ENCODE measurements at regions not wholly inside any gene's neighbourhood (a gene's known extent, or its start where the extent isn't known, plus 50 kb on each side); places are given as distances from the start of the nearest gene placed in this dataset.

DNA sequence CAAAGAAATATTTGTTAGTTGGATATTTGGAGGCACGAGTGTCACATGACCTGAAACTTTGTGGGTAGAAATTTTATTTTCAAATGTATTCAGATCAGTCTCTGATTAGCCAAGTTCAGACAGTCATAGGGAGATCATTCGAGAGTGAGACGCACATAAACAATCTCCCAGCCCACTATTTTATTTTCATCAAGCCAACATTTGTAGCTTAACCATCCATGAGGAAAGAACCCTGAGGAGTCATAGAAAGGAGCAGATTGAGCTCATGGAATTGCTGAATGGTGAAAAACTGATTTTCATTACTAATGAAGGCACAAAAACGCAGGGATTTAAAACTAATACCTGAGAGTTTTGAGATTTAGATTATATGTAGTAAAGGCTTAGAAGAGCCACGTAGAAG is 548.7 kb downstream of the NSUN3 start:
- DNase-seq (ENCODE audit: extremely low read depth, low read depth): no peak
- TF ChIP-seq, protein P1, sequence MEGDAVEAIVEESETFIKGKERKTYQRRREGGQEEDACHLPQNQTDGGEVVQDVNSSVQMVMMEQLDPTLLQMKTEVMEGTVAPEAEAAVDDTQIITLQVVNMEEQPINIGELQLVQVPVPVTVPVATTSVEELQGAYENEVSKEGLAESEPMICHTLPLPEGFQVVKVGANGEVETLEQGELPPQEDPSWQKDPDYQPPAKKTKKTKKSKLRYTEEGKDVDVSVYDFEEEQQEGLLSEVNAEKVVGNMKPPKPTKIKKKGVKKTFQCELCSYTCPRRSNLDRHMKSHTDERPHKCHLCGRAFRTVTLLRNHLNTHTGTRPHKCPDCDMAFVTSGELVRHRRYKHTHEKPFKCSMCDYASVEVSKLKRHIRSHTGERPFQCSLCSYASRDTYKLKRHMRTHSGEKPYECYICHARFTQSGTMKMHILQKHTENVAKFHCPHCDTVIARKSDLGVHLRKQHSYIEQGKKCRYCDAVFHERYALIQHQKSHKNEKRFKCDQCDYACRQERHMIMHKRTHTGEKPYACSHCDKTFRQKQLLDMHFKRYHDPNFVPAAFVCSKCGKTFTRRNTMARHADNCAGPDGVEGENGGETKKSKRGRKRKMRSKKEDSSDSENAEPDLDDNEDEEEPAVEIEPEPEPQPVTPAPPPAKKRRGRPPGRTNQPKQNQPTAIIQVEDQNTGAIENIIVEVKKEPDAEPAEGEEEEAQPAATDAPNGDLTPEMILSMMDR (IDR thresholded peaks at IDR 0.05; ENCODE audit: low read depth, low read length): no peak

DNA sequence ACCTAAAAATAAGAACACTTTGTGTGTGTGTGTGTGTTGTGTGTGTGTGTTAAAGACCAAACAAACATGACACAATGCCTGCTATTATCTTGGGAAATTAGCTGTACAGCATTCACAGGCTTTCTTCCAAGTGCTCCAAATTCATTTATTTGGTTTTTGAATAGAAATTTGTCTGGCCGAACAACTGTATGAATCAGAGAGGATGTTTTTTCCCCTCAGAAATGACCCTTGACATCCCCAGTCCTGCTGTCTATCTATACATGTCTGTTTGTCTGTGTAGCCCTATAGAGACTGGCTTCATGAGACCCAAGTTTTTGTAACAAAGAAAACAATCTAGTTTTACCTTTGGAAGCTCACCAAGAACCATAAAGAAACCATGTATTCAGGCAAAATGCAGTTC is 549.8 kb downstream of the NSUN3 start:
- TF ChIP-seq, protein P1 (IDR thresholded peaks at IDR 0.05; ENCODE audit: low read depth, low read length): no peak
- no peak for DNase-seq (ENCODE audit: extremely low read depth, low read depth)

- TF ChIP-seq, protein P1 (IDR thresholded peaks at IDR 0.05; ENCODE audit: low read depth, low read length): no peak
- DNase-seq (ENCODE audit: extremely low read depth, low read depth): no peak
Observed at GRCh38 chr3:94614192-94614591, 551.3 kb downstream of the NSUN3 start.

DNA sequence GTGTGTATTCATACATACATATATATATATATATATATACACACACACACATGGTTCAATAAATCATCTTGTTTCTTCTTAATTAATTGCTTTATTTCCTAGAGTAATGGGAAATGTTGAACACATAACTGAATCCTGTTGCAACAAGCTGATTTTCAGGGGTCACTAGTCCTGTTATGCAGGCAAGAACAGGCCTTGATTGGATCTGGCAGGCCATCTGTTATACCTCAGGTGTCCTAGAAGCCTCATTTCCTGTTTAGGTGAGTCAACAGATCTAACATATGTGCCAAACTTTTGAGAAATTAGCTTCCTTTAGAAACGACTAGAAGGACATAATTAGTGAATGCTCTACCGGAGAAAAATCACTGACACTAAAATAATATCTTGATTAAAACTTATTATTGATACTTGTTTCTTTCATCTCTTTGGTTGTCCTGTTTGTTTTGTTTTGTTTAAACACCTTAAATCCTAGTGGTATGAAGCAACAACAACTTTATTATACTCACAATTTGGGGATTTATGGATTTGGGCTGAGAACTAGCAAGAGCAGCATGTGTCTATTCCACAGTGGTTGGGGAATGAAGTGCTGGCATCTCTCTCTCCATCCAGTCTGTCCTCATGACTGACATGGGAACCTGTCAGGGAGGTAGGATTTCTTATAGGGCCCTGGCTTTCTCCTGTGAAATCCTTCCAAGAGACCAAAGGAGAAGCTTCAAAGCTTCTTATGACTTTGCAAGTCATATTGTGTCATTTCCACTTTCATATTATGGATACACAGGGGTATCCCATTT is 552.6 kb downstream of the NSUN3 start:
- TF ChIP-seq, protein P1 (IDR thresholded peaks at IDR 0.05; ENCODE audit: low read depth, low read length): no peak
- DNase-seq (ENCODE audit: extremely low read depth, low read depth): no peak

- DNase-seq (ENCODE audit: extremely low read depth, low read depth): no peak
- TF ChIP-seq, protein P1 (IDR thresholded peaks at IDR 0.05; ENCODE audit: low read depth, low read length): no peak
Observed at GRCh38 chr3:94616833-94617232, 554.0 kb downstream of the NSUN3 start.

GRCh38 chr3:94617312-94617711 is 554.5 kb downstream of the NSUN3 start:
- no peak for DNase-seq (ENCODE audit: extremely low read depth, low read depth)
- TF ChIP-seq, protein P1 (IDR thresholded peaks at IDR 0.05; ENCODE audit: low read depth, low read length): no peak

DNA sequence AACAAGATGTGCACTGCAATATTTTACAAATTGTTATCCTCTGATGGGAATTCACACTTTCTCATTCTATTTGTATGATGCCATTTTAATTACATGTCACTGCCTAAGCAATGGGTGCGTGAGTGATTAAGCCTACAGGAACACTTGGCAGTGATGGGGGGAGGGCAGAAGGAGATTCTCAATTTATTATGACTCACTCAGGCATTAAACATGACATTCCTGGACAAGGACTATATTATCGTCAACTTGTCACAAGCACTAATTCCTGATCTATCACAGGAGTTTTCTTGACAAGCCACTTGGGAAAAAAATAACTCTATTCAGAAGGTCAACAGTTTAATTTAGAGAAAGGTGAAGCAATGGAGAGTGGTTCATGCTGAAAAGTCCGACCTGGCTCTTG is 556.8 kb downstream of the NSUN3 start:
- TF ChIP-seq, protein P1 (IDR thresholded peaks at IDR 0.05; ENCODE audit: low read depth, low read length): no peak
- no peak for DNase-seq (ENCODE audit: extremely low read depth, low read depth)

Data from AG09319 (cell line).